WTC11 (cell line): ENCODE measurements at regions not wholly inside any gene's neighbourhood (a gene's known extent, or its start where the extent isn't known, plus 50 kb on each side); places are given as distances from the start of the nearest gene placed in this dataset.

Source experiments
- ATAC-seq: fragments of 200-7000 bp; cut with Tn5 transposase; 2 replicates; pipeline ENCODE4 v1.10.0; 2021; ENCODE audit warnings: mild to moderate bottlenecking, moderate library complexity
- CTCF ChIA-PET: fragments of 300-600 bp; sonication (Branson Sonifier 250); formaldehyde crosslinking; loops from one replicate; lab custom pipeline; 2021; ENCODE audit warnings: antibody characterized with exemption; lab: Charles Lee
- POLR2A ChIA-PET: fragments of 350-600 bp; sonication (Branson Sonifier 250); formaldehyde crosslinking; loops from one replicate; lab custom pipeline; 2021; ENCODE audit warnings: antibody characterized with exemption; lab: Charles Lee
- DNase-seq: peaks from one replicate; pipeline ENCODE4 v3.0.0; 2021; ENCODE audit warnings: low spot score
- H3K27ac Mint-ChIP-seq: 2 replicates; pipeline ENCODE4 v1.8.0; 2021; ENCODE audit warnings: mixed read lengths
- H3K27me3 Mint-ChIP-seq: 2 replicates; pipeline ENCODE4 v1.8.0; 2021; ENCODE audit warnings: low read depth, mild to moderate bottlenecking, moderate library complexity, mixed read lengths
- H3K36me3 Mint-ChIP-seq: 2 replicates; pipeline ENCODE4 v1.8.0; 2021; ENCODE audit warnings: mixed read lengths
- H3K4me1 Mint-ChIP-seq: 2 replicates; pipeline ENCODE4 v1.8.0; 2022; ENCODE audit warnings: mixed read lengths
- H3K4me3 Mint-ChIP-seq: 2 replicates; pipeline ENCODE4 v1.8.0; 2021; ENCODE audit warnings: mild to moderate bottlenecking, moderate library complexity, mixed read lengths
- H3K9me3 Mint-ChIP-seq: 2 replicates; pipeline ENCODE4 v1.8.0; 2021; ENCODE audit warnings: mixed read lengths
- AR ChIP-seq: fragments of 250-450 bp; sonication (Bioruptor Pico); IDR thresholded peaks from 2 replicates; pipeline ENCODE4 v1.9.0; 2021; ENCODE audit warnings: mild to moderate bottlenecking
- CDX4 ChIP-seq: fragments of 250-450 bp; sonication (Bioruptor Pico); IDR thresholded peaks from 2 replicates; pipeline ENCODE4 v1.9.0; 2021; ENCODE audit warnings: moderate library complexity, mild to moderate bottlenecking, inconsistent platforms, borderline replicate concordance
- CREM ChIP-seq: sonication (generic); formaldehyde crosslinking; IDR thresholded peaks from 2 replicates; pipeline ENCODE4 v1.8.1; 2022; ENCODE audit warnings: mild to moderate bottlenecking, missing genetic modification reagents, moderate library complexity
- CTCF ChIP-seq: fragments of 200-600 bp; IDR thresholded peaks from 2 replicates; pipeline ENCODE4 v1.8.0; 2022; ENCODE audit warnings: antibody characterized with exemption
- ERG ChIP-seq: fragments of 250-450 bp; sonication (Bioruptor Pico); IDR thresholded peaks from 2 replicates; pipeline ENCODE4 v1.8.0; 2021; ENCODE audit warnings: mild to moderate bottlenecking
- FOXJ3 ChIP-seq: sonication (generic); formaldehyde crosslinking; IDR thresholded peaks from 2 replicates; pipeline ENCODE4 v1.9.0; 2021; ENCODE audit warnings: missing genetic modification reagents, mild to moderate bottlenecking, borderline replicate concordance
- GTF2I ChIP-seq: fragments of 250-450 bp; sonication (Bioruptor Pico); conservative IDR thresholded peaks from 2 replicates; pipeline ENCODE4 v1.4.0; 2021; ENCODE audit warnings: mild to moderate bottlenecking
- IRF1 ChIP-seq: sonication (generic); formaldehyde crosslinking; IDR thresholded peaks from 2 replicates; pipeline ENCODE4 v1.8.0; 2023; ENCODE audit warnings: missing genetic modification reagents
- IRF2 ChIP-seq: sonication (generic); formaldehyde crosslinking; IDR thresholded peaks from 2 replicates; pipeline ENCODE4 v1.8.0; 2022; ENCODE audit warnings: low read depth, missing genetic modification reagents, borderline replicate concordance
- JAZF1 ChIP-seq: fragments of 250-450 bp; sonication (Bioruptor Pico); IDR thresholded peaks from 2 replicates; pipeline ENCODE4 v1.9.0; 2021; ENCODE audit warnings: moderate library complexity, mild to moderate bottlenecking, inconsistent platforms
- JUN ChIP-seq: sonication (generic); formaldehyde crosslinking; IDR thresholded peaks from 2 replicates; pipeline ENCODE4 v1.8.0; 2023; ENCODE audit warnings: mild to moderate bottlenecking, missing genetic modification reagents
- KAT7 ChIP-seq: sonication (generic); formaldehyde crosslinking; IDR thresholded peaks from 2 replicates; pipeline ENCODE4 v1.8.1; 2023; ENCODE audit warnings: missing genetic modification reagents, mild to moderate bottlenecking, borderline replicate concordance
- NFYB ChIP-seq: sonication (generic); formaldehyde crosslinking; conservative IDR thresholded peaks from 2 replicates; pipeline ENCODE4 v1.8.0; 2022; ENCODE audit warnings: low read depth, missing genetic modification reagents
- RELA ChIP-seq: sonication (generic); formaldehyde crosslinking; IDR thresholded peaks from 2 replicates; pipeline ENCODE4 v1.8.1; 2022; ENCODE audit warnings: missing genetic modification reagents, mild to moderate bottlenecking, borderline replicate concordance
- SMAD3 ChIP-seq: sonication (generic); formaldehyde crosslinking; IDR thresholded peaks from 2 replicates; pipeline ENCODE4 v1.8.0; 2022; ENCODE audit warnings: missing genetic modification reagents, mild to moderate bottlenecking, borderline replicate concordance
- TEAD1 ChIP-seq: sonication (generic); formaldehyde crosslinking; IDR thresholded peaks from 2 replicates; pipeline ENCODE4 v1.8.0; 2022; ENCODE audit warnings: mild to moderate bottlenecking, missing genetic modification reagents
- ZBTB43 ChIP-seq: sonication (generic); formaldehyde crosslinking; IDR thresholded peaks from 2 replicates; pipeline ENCODE4 v1.8.1; 2023; ENCODE audit warnings: mild to moderate bottlenecking, missing genetic modification reagents
- ZNF232 ChIP-seq: sonication (generic); formaldehyde crosslinking; IDR thresholded peaks from 2 replicates; pipeline ENCODE4 v1.8.0; 2022; ENCODE audit warnings: mild to moderate bottlenecking, missing genetic modification reagents
- ZNF425 ChIP-seq: fragments of 250-450 bp; sonication (Bioruptor Pico); conservative IDR thresholded peaks from 2 replicates; pipeline ENCODE4 v1.9.0; 2021; ENCODE audit warnings: mild to moderate bottlenecking

- ChIA-PET CTCF (no interaction called here), POLR2A (no interaction called here)
- no peaks in the 10 kb centered on the region for H3K9me3 Mint-ChIP-seq
- no peaks in the 10 kb centered on the region for H3K27me3 Mint-ChIP-seq
- DNase-seq, result no peak
- no peak overlapping the region for H3K27ac Mint-ChIP-seq
- ATAC-seq, result no peak
- peaks cover 7% of the 10 kb centered on the region for H3K4me1 Mint-ChIP-seq
- no peak overlapping the region for H3K4me3 Mint-ChIP-seq
- H3K36me3 Mint-ChIP-seq, result no peaks in the 10 kb centered on the region
- TF ChIP-seq CTCF, result no peak
- TF ChIP-seq NFYB (CRISPR knock-in tag), result no peak
- no peak for TF ChIP-seq RELA (CRISPR knock-in tag)
- TF ChIP-seq JUN (CRISPR knock-in tag), result no peak
- no peak for TF ChIP-seq IRF1 (CRISPR knock-in tag)
- no peak for TF ChIP-seq ZBTB43
- TF ChIP-seq FOXJ3 (CRISPR knock-in tag), result no peak
- TF ChIP-seq IRF2 (CRISPR knock-in tag), result no peak
- no peak for TF ChIP-seq SMAD3 (CRISPR knock-in tag)
- TF ChIP-seq, all 79 proteins: peak for 0
These were observed 151.1 kb upstream of the PKP2 start for GRCh38 chr12:33047666-33048065.

GRCh38 chr12:33044447-33044846 lies 147.9 kb upstream of the PKP2 start:
- ChIA-PET CTCF (no interaction called here), POLR2A (no interaction called here)
- TF ChIP-seq ZNF232 (CRISPR knock-in tag), result no peak
- TF ChIP-seq CDX4 (CRISPR knock-in tag), result no peak
- no peak for TF ChIP-seq JUN (CRISPR knock-in tag)
- peaks cover 5% of the 10 kb centered on the region for H3K36me3 Mint-ChIP-seq
- no peaks in the 10 kb centered on the region for H3K27me3 Mint-ChIP-seq
- peaks cover 15% of the 10 kb centered on the region for H3K9me3 Mint-ChIP-seq
- ATAC-seq, result no peak
- H3K4me3 Mint-ChIP-seq, result no peak overlapping the region
- H3K4me1 Mint-ChIP-seq, result peaks cover 7% of the 10 kb centered on the region
- no peak overlapping the region for H3K27ac Mint-ChIP-seq
- no peak for DNase-seq

- Mint-ChIP-seq H3K27me3 (no peaks in the 10 kb centered on the region), H3K36me3 (peaks cover 5% of the 10 kb centered on the region), H3K27ac (no peak overlapping the region), H3K4me3 (no peak overlapping the region), H3K4me1 (peaks cover 7% of the 10 kb centered on the region), H3K9me3 (peaks cover 31% of the 10 kb centered on the region)
- POLR2A ChIA-PET, result no interaction called here
- ATAC-seq, result no peak
- no peak for DNase-seq
- CTCF ChIA-PET, result no interaction called here
- no peak for TF ChIP-seq ERG (CRISPR knock-in tag)
- no peak for TF ChIP-seq ZNF425 (CRISPR knock-in tag)
- no peak for TF ChIP-seq TEAD1 (CRISPR knock-in tag)
- no peak for TF ChIP-seq CREM (CRISPR knock-in tag)
- no peak for TF ChIP-seq GTF2I
- TF ChIP-seq JAZF1 (CRISPR knock-in tag), result no peak
- no peak for TF ChIP-seq CDX4 (CRISPR knock-in tag)
- TF ChIP-seq AR (CRISPR knock-in tag), result no peak
- TF ChIP-seq JUN (CRISPR knock-in tag), result no peak
- no peak for TF ChIP-seq KAT7
These were observed 145.0 kb upstream of the PKP2 start for GRCh38 chr12:33041562-33041961.
